ENCODE measurements at regions not wholly inside any gene's neighbourhood (a gene's known extent, or its start where the extent isn't known, plus 50 kb on each side); places are given as distances from the start of the nearest gene placed in this dataset.
"Not testable (repeated sequence)": the region's sequence is repeated elsewhere in the genome, so short reads cannot be mapped to it uniquely, and the experiment has no call there.

GRCh38 chr11:24400059-24400665, 96.7 kb upstream of the LUZP2 start:
- ChIA-PET POLR2A (no interaction called here), CTCF (no interaction called here)
- no peaks in the 10 kb centered on the region for H3K36me3 Mint-ChIP-seq
- H3K27ac Mint-ChIP-seq = no peak overlapping the region
- peaks cover 18% of the 10 kb centered on the region for H3K9me3 Mint-ChIP-seq
- DNase-seq = no peak
- no peaks in the 10 kb centered on the region for H3K4me1 Mint-ChIP-seq (ENCODE audit: low read depth)
- intact Hi-C loops (cut with micrococcal nuclease) = no loop called here
- no peak overlapping the region for H3K4me3 Mint-ChIP-seq
- no peaks in the 10 kb centered on the region for H3K27me3 Mint-ChIP-seq

DNA sequence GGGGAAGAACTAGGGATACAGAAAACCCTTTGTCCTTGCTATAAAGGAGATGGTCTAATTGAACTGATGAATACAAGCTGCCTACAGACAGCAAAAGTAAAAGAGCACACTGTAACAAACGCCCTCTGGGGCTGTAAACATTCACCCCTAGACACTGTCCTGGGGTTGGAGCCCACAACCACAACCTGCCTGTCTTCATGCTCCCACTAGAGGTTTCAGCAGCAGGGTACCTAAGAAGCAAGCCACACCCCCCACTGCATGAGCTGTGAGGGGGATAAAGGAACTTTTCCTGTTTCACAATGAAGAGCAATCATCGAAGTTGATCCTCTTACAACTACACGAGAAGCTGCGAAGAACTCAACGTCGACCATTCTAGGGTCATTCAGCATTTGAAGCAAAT, 90.5 kb upstream of the LUZP2 start:
- Mint-ChIP-seq H3K4me3 (no peak overlapping the region), H3K36me3 (no peaks in the 10 kb centered on the region), H3K27me3 (no peaks in the 10 kb centered on the region), H3K4me1 (ENCODE audit: low read depth) (no peaks in the 10 kb centered on the region), H3K27ac (no peak overlapping the region), H3K9me3 (peaks cover 22% of the 10 kb centered on the region)
- no peak for DNase-seq
- POLR2A ChIA-PET = no interaction called here
- CTCF ChIA-PET = no interaction called here
- intact Hi-C loops (cut with micrococcal nuclease) = no loop called here

- H3K9me3 Mint-ChIP-seq = peaks cover 22% of the 10 kb centered on the region
- no peaks in the 10 kb centered on the region for H3K27me3 Mint-ChIP-seq
- POLR2A ChIA-PET = no interaction called here
- no peak for DNase-seq
- no peaks in the 10 kb centered on the region for H3K4me1 Mint-ChIP-seq (ENCODE audit: low read depth)
- no peak overlapping the region for H3K27ac Mint-ChIP-seq
- intact Hi-C loops (cut with micrococcal nuclease) = no loop called here
- H3K36me3 Mint-ChIP-seq = no peaks in the 10 kb centered on the region
- no peak overlapping the region for H3K4me3 Mint-ChIP-seq
- CTCF ChIA-PET = no interaction called here
Observed at GRCh38 chr11:24406980-24407379, 89.9 kb upstream of the LUZP2 start.

- POLR2A ChIA-PET = no interaction called here
- no peaks in the 10 kb centered on the region for H3K27me3 Mint-ChIP-seq
- H3K4me3 Mint-ChIP-seq = no peak overlapping the region
- H3K4me1 Mint-ChIP-seq (ENCODE audit: low read depth) = no peaks in the 10 kb centered on the region
- H3K9me3 Mint-ChIP-seq = peaks cover 21% of the 10 kb centered on the region
- no peak for DNase-seq
- no peaks in the 10 kb centered on the region for H3K36me3 Mint-ChIP-seq
- no peak overlapping the region for H3K27ac Mint-ChIP-seq
- CTCF ChIA-PET = no interaction called here
- intact Hi-C loops (cut with micrococcal nuclease) = no loop called here
Observed at GRCh38 chr11:24407733-24408132, 89.1 kb upstream of the LUZP2 start.

DNA sequence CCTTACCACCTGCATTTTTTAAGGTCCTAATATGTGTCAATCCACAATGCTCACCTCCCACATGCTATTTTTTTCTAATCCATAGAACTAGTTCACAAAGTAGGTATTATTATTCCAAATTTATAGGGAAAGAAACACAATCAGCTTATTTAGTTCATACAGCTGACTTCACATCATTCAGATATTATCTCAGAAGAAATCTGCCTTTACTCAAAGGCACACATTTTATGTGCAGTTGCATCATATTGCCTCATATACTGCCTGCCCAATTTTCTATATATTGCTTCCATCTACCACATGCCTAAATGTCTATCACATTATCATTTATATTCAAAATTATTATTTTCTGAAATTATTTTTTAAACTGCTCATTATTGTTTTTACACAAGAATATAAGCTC, 88.7 kb upstream of the LUZP2 start:
- no peaks in the 10 kb centered on the region for H3K4me1 Mint-ChIP-seq (ENCODE audit: low read depth)
- H3K9me3 Mint-ChIP-seq = peaks cover 19% of the 10 kb centered on the region
- no peak overlapping the region for H3K27ac Mint-ChIP-seq
- no peak overlapping the region for H3K4me3 Mint-ChIP-seq
- no peak for DNase-seq
- intact Hi-C loops (cut with micrococcal nuclease) = no loop called here
- ChIA-PET POLR2A (no interaction called here), CTCF (no interaction called here)
- H3K27me3 Mint-ChIP-seq = no peaks in the 10 kb centered on the region
- no peaks in the 10 kb centered on the region for H3K36me3 Mint-ChIP-seq

DNA sequence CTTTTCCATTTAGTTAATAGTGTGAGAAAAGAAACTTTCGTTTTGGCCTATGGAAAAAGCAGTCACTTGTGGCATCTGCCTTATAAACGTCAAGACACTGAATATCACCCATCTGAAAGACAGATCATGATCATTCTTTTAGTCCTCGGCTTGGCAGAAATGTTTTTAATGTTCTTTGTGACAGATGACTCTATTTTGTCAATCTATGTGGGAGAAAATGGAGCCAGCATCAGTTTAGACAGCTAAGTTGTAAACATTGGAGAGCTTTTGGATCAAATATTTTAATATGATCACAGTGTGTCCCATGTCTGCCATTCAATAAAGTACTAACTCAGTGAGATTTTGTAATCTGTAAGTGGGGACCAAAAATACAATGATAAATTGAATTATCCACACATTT, 85.1 kb upstream of the LUZP2 start:
- Mint-ChIP-seq H3K4me1 (ENCODE audit: low read depth) (no peaks in the 10 kb centered on the region), H3K9me3 (peaks cover 19% of the 10 kb centered on the region), H3K4me3 (no peak overlapping the region), H3K36me3 (no peaks in the 10 kb centered on the region), H3K27ac (no peak overlapping the region), H3K27me3 (no peaks in the 10 kb centered on the region)
- CTCF ChIA-PET = no interaction called here
- intact Hi-C loops (cut with micrococcal nuclease) = no loop called here
- DNase-seq = no peak
- POLR2A ChIA-PET = no interaction called here

DNA sequence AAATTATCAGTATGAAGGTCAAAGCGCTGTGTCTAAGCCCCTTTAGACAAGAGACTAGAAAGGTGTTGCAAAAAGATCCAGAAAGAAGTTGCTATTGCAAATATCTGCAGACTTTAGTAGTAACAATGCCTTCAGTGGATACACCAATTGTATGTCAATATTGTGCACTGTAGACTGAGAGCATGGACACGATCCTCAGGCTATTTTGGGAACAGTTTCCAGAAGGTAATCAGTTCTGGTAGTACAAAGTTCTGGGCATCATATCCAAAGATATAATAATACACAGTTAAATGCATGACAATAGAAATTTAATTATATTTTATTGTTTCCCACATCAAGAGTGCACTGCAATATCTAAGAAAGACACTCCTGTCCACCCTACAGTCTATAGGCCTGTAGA, 84.1 kb upstream of the LUZP2 start:
- no peak overlapping the region for H3K27ac Mint-ChIP-seq

DNA sequence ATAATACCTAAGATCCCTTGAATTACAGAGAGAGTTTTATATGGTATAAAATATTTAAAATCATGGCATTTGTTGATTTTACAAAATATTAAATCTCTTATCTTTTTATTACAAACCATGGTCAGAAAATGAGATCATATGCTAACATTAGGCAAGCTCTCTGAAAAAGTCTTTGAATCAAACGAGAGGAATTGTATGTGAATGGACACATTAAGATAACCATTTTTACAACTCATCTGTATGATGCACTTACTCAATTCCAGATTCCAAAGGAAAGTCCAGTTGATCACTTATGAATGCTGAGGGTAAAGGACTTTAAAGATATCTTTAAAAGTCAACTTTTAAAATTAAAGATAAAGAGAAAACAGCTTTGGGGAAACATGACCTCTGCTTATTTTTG, 83.5 kb upstream of the LUZP2 start:
- H3K4me3 Mint-ChIP-seq = no peak overlapping the region
- no peak overlapping the region for H3K27ac Mint-ChIP-seq
- no peaks in the 10 kb centered on the region for H3K27me3 Mint-ChIP-seq
- no peaks in the 10 kb centered on the region for H3K36me3 Mint-ChIP-seq
- H3K4me1 Mint-ChIP-seq (ENCODE audit: low read depth) = no peaks in the 10 kb centered on the region
- intact Hi-C loops (cut with micrococcal nuclease) = no loop called here
- peaks cover 25% of the 10 kb centered on the region for H3K9me3 Mint-ChIP-seq
- POLR2A ChIA-PET = interaction anchor here (0.6 kb wide), 1 partner anchor 194 kb away, joined by 3 read pairs; no protein-coding TSS in a partner anchor
- CTCF ChIA-PET = no interaction called here
- no peak for DNase-seq

More for the DNA sequence above, 84.1 kb upstream of the LUZP2 start:
- intact Hi-C loops (cut with micrococcal nuclease) = no loop called here
- ChIA-PET POLR2A (no interaction called here), CTCF (no interaction called here)
- H3K9me3 Mint-ChIP-seq = peaks cover 23% of the 10 kb centered on the region
- H3K27me3 Mint-ChIP-seq = no peaks in the 10 kb centered on the region
- H3K36me3 Mint-ChIP-seq = no peaks in the 10 kb centered on the region
- H3K4me3 Mint-ChIP-seq = no peak overlapping the region
- no peaks in the 10 kb centered on the region for H3K4me1 Mint-ChIP-seq (ENCODE audit: low read depth)
- DNase-seq = no peak

DNA sequence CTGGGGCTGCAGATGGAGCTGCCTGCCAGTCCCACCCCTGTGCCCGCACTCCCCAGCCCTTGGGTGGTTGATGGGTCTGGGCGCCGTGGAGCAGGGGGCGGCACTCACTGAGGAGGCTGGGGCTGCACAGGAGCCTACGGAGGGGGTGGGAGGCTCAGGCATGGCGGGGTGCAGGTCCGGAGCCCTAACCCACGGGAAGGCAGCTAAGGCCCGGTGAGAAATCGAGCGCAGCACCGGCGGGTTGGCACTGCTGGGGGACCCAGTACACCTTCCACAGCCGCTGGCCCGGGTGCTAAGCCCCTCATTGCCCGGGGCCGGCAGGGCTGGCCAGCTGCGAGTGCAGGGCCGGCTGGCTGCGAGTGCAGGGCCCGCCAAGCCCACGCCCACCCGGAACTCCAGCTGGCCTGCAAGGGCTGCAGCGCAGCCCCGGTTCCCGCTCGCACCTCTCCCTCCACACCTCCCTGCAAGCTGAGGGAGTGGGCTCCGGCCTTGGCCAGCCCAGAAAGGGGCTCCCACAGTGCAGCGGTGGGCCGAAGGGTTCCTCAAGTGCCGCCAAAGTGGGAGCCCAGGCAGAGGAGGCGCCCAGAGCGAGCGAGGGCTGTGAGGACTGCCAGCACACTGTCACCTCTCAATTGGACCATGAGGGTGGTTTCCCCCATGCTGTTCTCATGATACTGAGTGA, 80.8 kb upstream of the LUZP2 start:
- H3K4me1 Mint-ChIP-seq (ENCODE audit: low read depth); H3K27ac Mint-ChIP-seq; POLR2A ChIA-PET; H3K36me3 Mint-ChIP-seq; CTCF ChIA-PET; intact Hi-C loops (cut with micrococcal nuclease); DNase-seq; H3K27me3 Mint-ChIP-seq; H3K4me3 Mint-ChIP-seq: not testable (repeated sequence)
- H3K9me3 Mint-ChIP-seq = peaks cover 25% of the 10 kb centered on the region

GRCh38 chr11:24421766-24422165, 75.1 kb upstream of the LUZP2 start:
- no peak overlapping the region for H3K27ac Mint-ChIP-seq
- CTCF ChIA-PET = no interaction called here
- no peak overlapping the region for H3K4me3 Mint-ChIP-seq
- intact Hi-C loops (cut with micrococcal nuclease) = no loop called here
- no peaks in the 10 kb centered on the region for H3K27me3 Mint-ChIP-seq
- no peaks in the 10 kb centered on the region for H3K36me3 Mint-ChIP-seq
- POLR2A ChIA-PET = no interaction called here
- DNase-seq = no peak
- no peaks in the 10 kb centered on the region for H3K4me1 Mint-ChIP-seq (ENCODE audit: low read depth)
- H3K9me3 Mint-ChIP-seq = peaks cover 18% of the 10 kb centered on the region

- ChIA-PET POLR2A (no interaction called here), CTCF (no interaction called here)
- intact Hi-C loops (cut with micrococcal nuclease) = no loop called here
- H3K4me1 Mint-ChIP-seq (ENCODE audit: low read depth) = no peaks in the 10 kb centered on the region
- H3K27ac Mint-ChIP-seq = no peak overlapping the region
- no peak for DNase-seq
- H3K36me3 Mint-ChIP-seq = no peaks in the 10 kb centered on the region
- H3K9me3 Mint-ChIP-seq = peaks cover 15% of the 10 kb centered on the region
- no peak overlapping the region for H3K4me3 Mint-ChIP-seq
- no peaks in the 10 kb centered on the region for H3K27me3 Mint-ChIP-seq
Observed at GRCh38 chr11:24422376-24422775, 74.5 kb upstream of the LUZP2 start.

- Mint-ChIP-seq H3K27me3 (no peaks in the 10 kb centered on the region), H3K36me3 (no peaks in the 10 kb centered on the region), H3K9me3 (peaks cover 7% of the 10 kb centered on the region), H3K27ac (no peak overlapping the region), H3K4me3 (no peak overlapping the region), H3K4me1 (ENCODE audit: low read depth) (no peaks in the 10 kb centered on the region)
- no peak for DNase-seq
- ChIA-PET CTCF (no interaction called here), POLR2A (no interaction called here)
- intact Hi-C loops (cut with micrococcal nuclease) = no loop called here
Observed at GRCh38 chr11:24437123-24437522, 59.7 kb upstream of the LUZP2 start.
